ENCODE measurements at regions not wholly inside any gene's neighbourhood (a gene's known extent, or its start where the extent isn't known, plus 50 kb on each side); places are given as distances from the start of the nearest gene placed in this dataset.
"Not testable (repeated sequence)": the region's sequence is repeated elsewhere in the genome, so short reads cannot be mapped to it uniquely, and the experiment has no call there.

- no peak for DNase-seq
These were observed 134.9 kb downstream of the RHOU start for GRCh38 chr1:228870041-228870713.

GRCh38 chr1:228871314-228872061 is 136.2 kb downstream of the RHOU start:
- DNase-seq: no peak

DNA sequence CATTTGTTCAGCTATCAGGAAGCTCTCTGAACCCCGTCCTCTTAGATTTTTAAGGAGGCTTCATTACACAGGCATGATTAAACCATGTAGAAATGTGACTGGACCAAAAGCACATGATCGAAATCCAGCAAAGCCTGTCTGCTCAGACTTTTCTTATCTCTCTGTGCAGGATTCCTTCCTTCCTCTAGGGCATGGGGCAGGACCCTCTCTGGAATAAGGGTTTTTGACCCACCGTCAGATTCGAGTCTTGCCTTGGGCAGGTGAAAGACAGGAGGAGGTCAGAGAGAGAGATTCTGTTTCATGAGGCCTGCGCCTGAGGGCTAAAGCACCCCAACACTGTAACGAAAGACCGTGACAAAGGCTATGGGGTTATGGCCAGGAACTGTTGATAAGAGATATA is 136.8 kb downstream of the RHOU start:
- no peak for DNase-seq

DNA sequence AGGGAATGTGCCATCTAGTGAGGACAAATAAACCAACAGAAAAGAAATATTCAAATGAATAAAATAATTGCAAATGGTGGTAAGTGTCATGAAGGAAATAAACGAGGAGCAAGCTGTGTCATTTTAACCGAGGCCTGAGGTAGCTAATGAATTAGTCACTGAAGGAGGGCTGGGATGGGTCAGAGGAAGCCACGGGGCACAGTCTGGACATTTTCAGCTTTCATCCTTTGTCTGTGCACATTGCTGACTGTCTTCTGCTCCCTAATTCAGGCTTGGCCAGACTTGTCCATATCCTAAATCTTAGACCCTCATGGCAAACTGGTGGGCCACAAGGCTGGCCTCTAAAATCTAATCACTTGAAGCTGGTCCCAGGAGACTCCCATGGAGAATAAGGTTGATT is 138.4 kb downstream of the RHOU start:
- DNase-seq: no peak

DNA sequence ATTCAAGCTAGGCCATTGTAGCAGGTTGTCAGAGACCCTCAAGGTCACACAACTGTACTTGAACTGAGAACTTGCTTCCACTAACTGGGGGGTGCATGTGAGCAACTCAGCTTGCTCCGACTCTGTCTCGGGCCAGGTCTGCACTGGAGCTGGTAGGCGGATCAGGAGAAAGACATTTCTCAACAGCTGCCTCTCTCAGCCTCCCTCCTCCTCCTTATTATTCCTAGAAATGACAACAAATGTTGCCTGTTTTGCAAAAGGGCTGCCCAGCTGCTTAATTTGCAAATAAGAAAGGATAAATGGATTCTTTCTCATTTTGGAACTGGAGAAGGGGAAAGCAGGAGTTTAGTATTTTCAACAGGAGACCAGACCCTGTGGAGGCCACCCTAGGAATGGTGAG is 140.5 kb downstream of the RHOU start:
- no peak for DNase-seq

DNA sequence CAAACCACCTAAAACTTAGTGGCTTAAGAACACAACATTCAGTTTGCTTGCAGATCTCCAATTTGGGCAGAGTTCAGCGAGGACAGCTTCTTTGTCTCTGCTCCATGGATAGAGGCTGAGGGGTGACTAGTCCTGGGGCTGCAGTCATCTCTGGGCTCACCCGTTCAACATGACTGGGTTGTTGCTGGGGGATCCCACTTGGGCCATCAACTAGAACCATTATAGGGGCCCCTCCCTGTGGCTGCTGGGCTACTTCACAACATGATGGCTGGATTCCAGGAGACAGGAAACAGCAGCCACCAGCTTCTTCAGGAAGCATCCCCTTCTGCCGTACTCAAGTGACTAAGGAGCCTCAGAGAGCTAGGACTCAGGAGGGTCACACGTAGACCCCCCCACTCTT is 140.9 kb downstream of the RHOU start:
- DNase-seq: no peak

GRCh38 chr1:228879164-228879563 is 143.9 kb downstream of the RHOU start:
- DNase-seq: no peak

DNA sequence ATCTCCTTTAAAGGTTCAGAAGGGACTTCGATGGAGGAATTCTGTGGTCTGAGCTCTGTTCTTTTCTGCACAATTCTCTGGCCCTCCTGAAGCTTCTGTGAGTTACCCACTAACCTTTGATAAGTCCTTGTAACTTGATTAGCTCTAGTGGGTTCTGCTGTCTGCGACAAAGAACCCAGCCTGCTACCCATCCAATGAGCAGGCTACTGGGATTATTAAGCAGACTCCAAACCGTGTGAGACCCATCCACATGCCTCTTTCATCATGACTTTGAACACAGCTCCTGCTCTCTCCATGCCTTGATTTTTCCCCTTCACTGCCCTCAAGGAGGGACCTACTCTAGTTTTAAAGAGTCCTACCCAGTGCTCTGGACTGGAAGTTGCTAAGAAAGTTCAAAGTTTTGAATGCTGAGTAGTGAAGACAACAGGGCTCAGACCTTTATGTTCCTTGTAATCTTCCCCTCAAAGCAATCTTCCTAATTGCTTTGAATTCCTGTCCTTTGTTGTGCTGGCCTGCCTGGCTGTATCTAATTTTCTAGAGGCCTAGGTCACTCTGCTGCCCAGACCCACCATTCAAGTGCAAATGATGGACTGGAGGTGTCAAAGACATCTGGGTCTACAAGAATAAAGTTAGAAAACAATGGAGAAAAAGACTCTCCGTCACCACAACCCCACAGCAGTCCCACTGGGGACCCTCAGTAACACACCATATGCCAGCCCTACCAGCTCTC is 146.9 kb downstream of the RHOU start:
- no peak for DNase-seq

- no peak for DNase-seq
These were observed 147.6 kb downstream of the RHOU start for GRCh38 chr1:228882771-228883450.

DNA sequence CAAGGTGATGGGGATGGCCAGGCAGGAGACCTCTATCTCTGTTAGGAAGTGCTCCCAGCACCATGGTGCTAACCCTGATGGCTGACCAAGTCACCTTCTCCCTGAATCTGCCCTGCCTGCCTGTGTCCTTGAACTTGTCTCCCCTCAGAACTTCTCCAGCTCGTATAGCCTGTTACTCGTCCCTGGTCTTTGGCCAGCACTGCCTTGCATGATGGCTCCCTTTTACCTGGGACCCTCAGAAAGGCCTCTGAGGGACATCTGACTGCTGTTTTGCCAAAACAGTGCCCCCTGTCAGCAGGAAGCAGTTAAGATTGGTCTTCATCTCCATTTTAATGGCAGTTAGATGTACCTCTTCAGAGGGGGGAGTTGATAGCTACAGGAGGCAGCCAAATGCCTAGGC is 148.3 kb downstream of the RHOU start:
- no peak for DNase-seq

- no peak for DNase-seq
These were observed 148.9 kb downstream of the RHOU start for GRCh38 chr1:228884196-228884595.

- DNase-seq: no peak
These were observed 149.6 kb downstream of the RHOU start for GRCh38 chr1:228884615-228885566.

- no peak for DNase-seq
These were observed 150.6 kb downstream of the RHOU start for GRCh38 chr1:228885845-228886244.

GRCh38 chr1:228887101-228887500 is 151.8 kb downstream of the RHOU start:
- DNase-seq: no peak

DNA sequence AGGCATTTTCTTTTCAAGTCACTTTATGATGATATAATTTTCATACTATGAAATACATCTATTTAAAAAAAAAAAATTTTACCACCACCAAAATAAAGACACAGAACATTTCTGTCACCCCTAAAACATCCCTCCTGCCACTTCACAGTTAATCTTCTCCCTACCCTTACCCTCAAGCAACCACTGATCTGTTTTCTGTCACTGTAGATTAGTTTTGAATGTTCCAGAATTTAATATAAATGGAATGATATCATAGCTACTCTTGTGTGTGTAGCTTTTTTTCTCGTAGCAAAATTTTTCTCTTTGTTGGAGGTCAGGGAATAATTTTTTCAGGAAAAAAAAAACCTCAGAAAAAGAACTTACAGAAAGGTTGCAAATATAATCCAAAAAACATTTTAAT is 152.7 kb downstream of the RHOU start:
- no peak for DNase-seq

DNA sequence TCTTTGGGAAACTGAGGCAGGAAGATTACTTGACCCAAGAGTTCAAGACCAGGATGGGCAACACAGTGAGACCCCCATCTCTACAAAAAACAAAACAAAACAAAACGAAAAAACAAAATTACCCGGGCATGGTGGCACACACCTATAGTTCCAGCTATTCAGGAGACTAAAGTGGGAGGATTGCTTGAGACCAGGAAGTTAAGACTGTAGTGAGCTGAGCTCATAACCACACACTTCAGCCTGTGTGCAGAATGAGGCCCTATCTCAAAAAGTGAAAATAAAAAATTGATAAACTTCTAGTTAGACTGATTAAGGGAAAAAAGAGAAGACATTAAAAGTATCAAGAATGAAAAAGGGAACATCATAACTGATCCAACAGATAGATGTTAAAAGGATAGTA is 154.0 kb downstream of the RHOU start:
- no peak for DNase-seq

DNA sequence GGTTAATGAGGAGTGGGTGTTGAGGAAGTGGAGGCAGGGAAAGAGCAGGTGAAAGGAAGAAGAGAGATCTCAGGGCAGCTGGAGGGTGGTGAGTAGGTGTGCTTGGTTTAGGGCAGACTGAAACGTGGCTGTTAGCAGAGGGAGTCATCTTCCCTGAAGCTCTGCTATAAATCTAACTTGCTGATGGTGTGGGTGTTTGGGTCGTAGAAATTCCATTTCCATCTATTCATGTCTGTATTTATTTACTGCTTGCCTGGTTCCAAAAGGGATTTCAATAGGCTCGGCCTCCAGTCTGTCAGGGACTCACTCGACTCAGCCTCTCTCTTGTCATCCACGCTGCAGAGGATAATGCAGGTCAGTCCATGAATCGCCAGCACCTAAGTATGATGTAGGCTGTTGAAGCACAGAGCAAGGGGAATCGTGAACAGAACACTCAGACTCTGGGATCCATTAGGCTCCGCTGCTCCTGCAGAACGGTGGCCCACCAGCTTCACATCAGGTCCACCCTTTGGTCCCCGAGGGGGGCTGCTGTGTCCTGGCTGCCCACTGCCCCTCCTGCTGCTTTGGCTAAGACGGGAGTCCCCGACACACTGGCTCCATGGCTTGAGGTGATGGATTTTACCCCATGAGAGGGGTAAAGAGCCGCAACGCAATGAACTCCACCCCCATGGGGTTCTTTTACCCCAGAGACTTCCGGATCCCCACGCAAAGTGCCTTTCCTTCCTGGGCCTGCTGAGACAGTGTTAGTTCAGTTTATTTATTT is 156.2 kb downstream of the RHOU start:
- no peak for DNase-seq

GRCh38 chr1:228892200-228892599 is 156.9 kb downstream of the RHOU start:
- not testable (repeated sequence) for DNase-seq

- no peak for DNase-seq
These were observed 159.2 kb downstream of the RHOU start for GRCh38 chr1:228894442-228894989.

DNA sequence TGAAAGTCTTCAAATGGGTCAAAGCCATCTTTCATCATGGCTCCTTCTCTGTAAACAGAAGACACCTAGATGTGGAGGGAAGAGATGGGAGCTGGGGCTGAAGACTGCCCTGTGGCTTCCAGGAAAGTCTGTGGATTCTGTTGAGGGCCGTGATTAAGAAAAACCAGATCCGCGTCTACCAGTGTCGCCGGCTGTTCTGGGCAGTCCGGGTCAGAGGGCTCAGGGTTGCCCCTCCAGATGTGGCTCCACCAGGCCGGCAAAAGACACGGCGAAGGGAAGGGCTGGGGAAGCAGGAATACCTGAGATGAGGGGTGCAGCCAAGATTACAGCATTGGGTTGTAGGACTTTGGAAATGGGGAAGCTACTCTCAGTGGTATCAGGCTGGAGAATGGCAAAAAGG is 162.6 kb downstream of the RHOU start:
- DNase-seq: no peak

- no peak for DNase-seq
These were observed 163.3 kb downstream of the RHOU start for GRCh38 chr1:228898582-228898992.

All from stimulated activated CD4-positive, alpha-beta T cell treated with anti-CD3 and anti-CD28 coated beads, Interleukin-15, amount 100 ng/mL, for 24 hours (primary cell).